ENCODE measurements at regions not wholly inside any gene's neighbourhood (a gene's known extent, or its start where the extent isn't known, plus 50 kb on each side); places are given as distances from the start of the nearest gene placed in this dataset.

- TF ChIP-seq ZFX (IDR thresholded peaks at IDR 0.05) (no peak), CTCF (conservative IDR thresholded peaks at IDR 0.05) (no peak)
- no peak overlapping the region for H3K27ac ChIP-seq
Measured at GRCh38 chr3:6602329-6602728, 258.6 kb upstream of the GRM7 start.

- TF ChIP-seq ZFX (IDR thresholded peaks at IDR 0.05), result no peak
- no peak for TF ChIP-seq CTCF (conservative IDR thresholded peaks at IDR 0.05)
- no peak overlapping the region for H3K27ac ChIP-seq
Measured at GRCh38 chr3:6605227-6605626, 255.7 kb upstream of the GRM7 start.

GRCh38 chr3:6608843-6609242, 252.1 kb upstream of the GRM7 start:
- H3K27ac ChIP-seq, result no peak overlapping the region
- TF ChIP-seq ZFX (IDR thresholded peaks at IDR 0.05) (no peak), CTCF (conservative IDR thresholded peaks at IDR 0.05) (no peak)

GRCh38 chr3:6612034-6612616, 248.8 kb upstream of the GRM7 start:
- H3K27ac ChIP-seq, result no peak overlapping the region
- TF ChIP-seq ZFX (IDR thresholded peaks at IDR 0.05), result no peak
- TF ChIP-seq CTCF (conservative IDR thresholded peaks at IDR 0.05), result no peak

GRCh38 chr3:6622260-6622659, 238.7 kb upstream of the GRM7 start:
- TF ChIP-seq ZFX (IDR thresholded peaks at IDR 0.05) (no peak), CTCF (conservative IDR thresholded peaks at IDR 0.05) (no peak)
- H3K27ac ChIP-seq, result no peak overlapping the region

GRCh38 chr3:6622712-6623111, 238.2 kb upstream of the GRM7 start:
- TF ChIP-seq ZFX (IDR thresholded peaks at IDR 0.05), result no peak
- TF ChIP-seq CTCF (conservative IDR thresholded peaks at IDR 0.05), result no peak

GRCh38 chr3:6631376-6631775, 229.5 kb upstream of the GRM7 start:
- no peak overlapping the region for H3K27ac ChIP-seq
- no peak for TF ChIP-seq CTCF (conservative IDR thresholded peaks at IDR 0.05)

More at GRCh38 chr3:6622712-6623111, 238.2 kb upstream of the GRM7 start:
- no peak overlapping the region for H3K27ac ChIP-seq
